ENCODE measurements at regions not wholly inside any gene's neighbourhood (a gene's known extent, or its start where the extent isn't known, plus 50 kb on each side); places are given as distances from the start of the nearest gene placed in this dataset.

- intact Hi-C loops (cut with DNase I), result no loop called here
- H3K36me3 ChIP-seq (ENCODE audit: insufficient read depth in 1 of 2, low read depth in 1 of 2), result no peaks in the 10 kb centered on the region
- no peak for ATAC-seq
- no peak for DNase-seq
- TF ChIP-seq CTCF (IDR thresholded peaks at IDR 0.05), result no peak
- H3K4me3 ChIP-seq, result no peak overlapping the region
- no peaks in the 10 kb centered on the region for H3K9me3 ChIP-seq
- no peaks in the 10 kb centered on the region for H3K4me1 ChIP-seq
- H3K27me3 ChIP-seq (ENCODE audit: insufficient read depth in 3 of 3, low read length in 2 of 3), result no peaks in the 10 kb centered on the region
- 70 to 83% (median 70%) methylated on average over 1 of the region's 1 CpG for WGBS, 3 donors
- H3K27ac ChIP-seq, result no peak overlapping the region
Measured at GRCh38 chr4:125515016-125515415, 200.3 kb downstream of the FAT4 start.

- Histone ChIP-seq H3K9me3 (no peaks in the 10 kb centered on the region), H3K27ac (no peak overlapping the region), H3K4me3 (no peak overlapping the region), H3K36me3 (ENCODE audit: insufficient read depth in 1 of 2, low read depth in 1 of 2) (no peaks in the 10 kb centered on the region), H3K4me1 (no peaks in the 10 kb centered on the region), H3K27me3 (ENCODE audit: insufficient read depth in 3 of 3, low read length in 2 of 3) (no peaks in the 10 kb centered on the region)
- intact Hi-C loops (cut with DNase I), result no loop called here
- DNase-seq (no peak), ATAC-seq (no peak)
- 35 to 40% (median 36%) methylated on average over 2 of the region's 2 CpGs for WGBS, 3 donors
- no peak for TF ChIP-seq CTCF (IDR thresholded peaks at IDR 0.05)
Measured at GRCh38 chr4:125517831-125518230, 203.1 kb downstream of the FAT4 start.

- no peaks in the 10 kb centered on the region for H3K27me3 ChIP-seq (ENCODE audit: insufficient read depth in 3 of 3, low read length in 2 of 3)
- no peak for TF ChIP-seq CTCF (IDR thresholded peaks at IDR 0.05)
- 87 to 98% (median 95%) methylated on average over 1 of the region's 1 CpG for WGBS, 3 donors
- intact Hi-C loops (cut with DNase I), result no loop called here
- H3K4me3 ChIP-seq, result no peak overlapping the region
- H3K36me3 ChIP-seq (ENCODE audit: insufficient read depth in 1 of 2, low read depth in 1 of 2), result no peaks in the 10 kb centered on the region
- H3K4me1 ChIP-seq, result no peaks in the 10 kb centered on the region
- H3K27ac ChIP-seq, result no peak overlapping the region
- no peak for DNase-seq
- ATAC-seq, result no peak
- no peaks in the 10 kb centered on the region for H3K9me3 ChIP-seq
Measured at GRCh38 chr4:125518281-125518680, 203.5 kb downstream of the FAT4 start.

GRCh38 chr4:125519371-125520146 lies 204.8 kb downstream of the FAT4 start:
- no peaks in the 10 kb centered on the region for H3K27me3 ChIP-seq (ENCODE audit: insufficient read depth in 3 of 3, low read length in 2 of 3)
- no peak for TF ChIP-seq CTCF (IDR thresholded peaks at IDR 0.05)
- no peak overlapping the region for H3K4me3 ChIP-seq
- no peaks in the 10 kb centered on the region for H3K36me3 ChIP-seq (ENCODE audit: insufficient read depth in 1 of 2, low read depth in 1 of 2)
- WGBS, 3 donors, result 82 to 86% (median 83%) methylated on average over 6 of the region's 6 CpGs
- no peaks in the 10 kb centered on the region for H3K9me3 ChIP-seq
- ATAC-seq, result no peak
- no peak overlapping the region for H3K27ac ChIP-seq
- intact Hi-C loops (cut with DNase I), result no loop called here
- H3K4me1 ChIP-seq, result no peaks in the 10 kb centered on the region
- DNase-seq, result no peak

All from psoas muscle (tissue), 7 donors.